GM12878 (cell line): ENCODE measurements at regions not wholly inside any gene's neighbourhood (a gene's known extent, or its start where the extent isn't known, plus 50 kb on each side); places are given as distances from the start of the nearest gene placed in this dataset.

Source experiments
- ATAC-seq: fragments of 200-7000 bp; cut with Tn5 transposase; 3 replicates; pipeline ENCODE4 v1.9.1; 2020; ENCODE audit warnings: mild to moderate bottlenecking, moderate library complexity
- BruUV-seq: library from RNA; stranded (reverse); fragments of 400-500 nt; replicated peaks from 2 replicates; lab custom pipeline; 2021; lab: Mats Ljungman, UMichigan
- CTCF ChIA-PET: fragments of 300-600 bp; sonication (Branson Sonifier 250); formaldehyde crosslinking; extraction: SDS; loops from one replicate; lab custom pipeline; 2021; ENCODE audit warnings: inconsistent platforms; lab: Yijun Ruan, JAX
- POLR2A ChIA-PET: fragments of 350-600 bp; formaldehyde crosslinking; extraction: SDS; loops from one replicate; lab custom pipeline; 2021; ENCODE audit warnings: inconsistent platforms; lab: Charles Lee
- RAD21 ChIA-PET: fragments of 300-600 bp; sonication (Branson Sonifier 250); formaldehyde crosslinking; loops from one replicate; lab custom pipeline; 2023; ENCODE audit warnings: antibody characterized with exemption; ENCODE audit not compliant: unreplicated experiment; lab: Charles Lee
- SMC1A ChIA-PET: fragments of 300-600 bp; sonication (Branson Sonifier 250); formaldehyde crosslinking; loops from one replicate; lab custom pipeline; 2023; ENCODE audit not compliant: unreplicated experiment, uncharacterized antibody; lab: Charles Lee
- DNase-seq: peaks from one replicate; pipeline ENCODE4 v3.0.0-alpha.2; 2011; ENCODE audit warnings: low read depth, low spot score
- FAIRE-seq: peaks from 3 replicates; lab custom pipeline; 2011; peaks lifted over from hg19 to GRCh38; lab: Jason Lieb, UNC
- H2AFZ ChIP-seq: 2 replicates; pipeline ENCODE4 v1.6.0; 2011; ENCODE audit warnings: low read depth, low read length, control low read depth; ENCODE audit not compliant: control insufficient read depth
- H3K27ac ChIP-seq: 2 replicates; pipeline ENCODE4 v1.5.1; 2011; ENCODE audit warnings: control low read depth; ENCODE audit not compliant: control insufficient read depth, insufficient read depth
- H3K27me3 ChIP-seq, 2 experiments: replicated peaks in 1 of 2; 2 replicates each; pipeline versions ENCODE4 v1.6.0 to v1.6.1; 2011; ENCODE audit warnings: low read length in 1 of 2; ENCODE audit not compliant: control insufficient read depth in 2 of 2, insufficient read depth in 2 of 2
- H3K36me3 ChIP-seq, 2 experiments: 2 replicates each; pipeline ENCODE4 v1.5.1; 2011; ENCODE audit warnings: low read length in 1 of 2; ENCODE audit not compliant: control insufficient read depth in 2 of 2, insufficient read depth in 2 of 2
- H3K4me1 ChIP-seq: 2 replicates; pipeline ENCODE4 v1.6.1; 2011; ENCODE audit warnings: mild to moderate bottlenecking, low read length, moderate library complexity, mixed read lengths; ENCODE audit not compliant: control insufficient read depth, insufficient read depth
- H3K4me2 ChIP-seq: 2 replicates; pipeline ENCODE4 v1.6.0; 2011; ENCODE audit warnings: control low read depth; ENCODE audit not compliant: control insufficient read depth, insufficient read depth
- H3K4me3 ChIP-seq: fragments of 200-600 bp; sonication (generic); 2 replicates; pipeline ENCODE4 v1.5.1; 2016
- H3K79me2 ChIP-seq: 2 replicates; pipeline ENCODE4 v1.6.0; 2011; ENCODE audit warnings: low read length; ENCODE audit not compliant: control insufficient read depth, insufficient read depth
- H3K9ac ChIP-seq: 2 replicates; pipeline ENCODE4 v1.8.0; 2011; ENCODE audit warnings: low read length, control low read depth, mixed read lengths; ENCODE audit not compliant: control insufficient read depth, insufficient read depth
- H3K9me3 ChIP-seq: replicated peaks from 3 replicates; pipeline ENCODE4 v1.5.1; 2011; ENCODE audit warnings: mild to moderate bottlenecking, low read length; ENCODE audit not compliant: control insufficient read depth, insufficient read depth
- H4K20me1 ChIP-seq: 2 replicates; pipeline ENCODE4 v1.6.0; 2011; ENCODE audit not compliant: control insufficient read depth, insufficient read depth
- ATF7 ChIP-seq: fragments of 450-650 bp; IDR thresholded peaks from 2 replicates; pipeline ENCODE4 v1.6.1; 2016; ENCODE audit warnings: low read depth, mild to moderate bottlenecking
- E2F8 ChIP-seq: fragments of 450-650 bp; IDR thresholded peaks from 2 replicates; pipeline ENCODE4 v1.6.1; 2018; ENCODE audit warnings: mild to moderate bottlenecking, low read depth, moderate library complexity; ENCODE audit not compliant: partially characterized antibody
- NFIC ChIP-seq: IDR thresholded peaks from 2 replicates; pipeline ENCODE4 v1.6.1; 2012; ENCODE audit warnings: low read depth, mild to moderate bottlenecking, inconsistent platforms, low read length, moderate library complexity
- NFXL1 ChIP-seq: fragments of 450-650 bp; IDR thresholded peaks from 2 replicates; pipeline ENCODE4 v1.6.1; 2017; ENCODE audit warnings: antibody characterized with exemption, mild to moderate bottlenecking, borderline replicate concordance
- RUNX3 ChIP-seq: IDR thresholded peaks from 2 replicates; pipeline ENCODE4 v1.6.1; 2012; ENCODE audit warnings: low read length, inconsistent platforms
- SMAD5 ChIP-seq: IDR thresholded peaks from 2 replicates; pipeline ENCODE4 v1.6.1; 2016; ENCODE audit warnings: antibody characterized with exemption, low read depth
- SMC3 ChIP-seq: IDR thresholded peaks from 2 replicates; pipeline ENCODE4 v1.6.1; 2011; ENCODE audit warnings: low read length, improper control_type of control experiment, borderline replicate concordance
- SPI1 ChIP-seq: IDR thresholded peaks from 2 replicates; pipeline ENCODE4 v1.6.1; 2011; ENCODE audit warnings: low read depth, mild to moderate bottlenecking, low read length, moderate library complexity, borderline replicate concordance; ENCODE audit not compliant: insufficient read depth
- YY1 ChIP-seq: IDR thresholded peaks from 2 replicates; pipeline ENCODE4 v1.6.1; 2011; ENCODE audit warnings: low read depth, mild to moderate bottlenecking, low read length
- ZBED1 ChIP-seq: IDR thresholded peaks from 2 replicates; pipeline ENCODE4 v1.6.1; 2016; ENCODE audit warnings: borderline replicate concordance
- ZNF207 ChIP-seq: fragments of 450-650 bp; IDR thresholded peaks from 2 replicates; pipeline ENCODE4 v1.6.1; 2014; ENCODE audit warnings: antibody characterized with exemption, mild to moderate bottlenecking, borderline replicate concordance
- in situ Hi-C: fragments of 300-500 bp; cut with MboI; formaldehyde crosslinking; loops from 9 replicates; pipeline ENCODE4 v1.14.3; 2018; ENCODE audit warnings: mixed read lengths
- intact Hi-C: fragments of 100-400 bp; cut with micrococcal nuclease; formaldehyde crosslinking; loops from one replicate; pipeline ENCODE4 v1.14.2; 2022; ENCODE audit not compliant: unreplicated experiment

- Histone ChIP-seq H3K36me3 (no peaks in the 10 kb centered on the region), H3K9me3 (no peaks in the 10 kb centered on the region), H3K27me3 (no peaks in the 10 kb centered on the region), H3K79me2 (no peaks in the 10 kb centered on the region), H2AFZ (no peak overlapping the region), H3K27ac (no peak overlapping the region), H3K4me1 (no peaks in the 10 kb centered on the region), H3K9ac (no peak overlapping the region), H3K4me3 (no peak overlapping the region)
- DNase-seq (no peak), ATAC-seq (no peak), FAIRE-seq (no peak)
- ChIA-PET POLR2A (no interaction called here), SMC1A (no interaction called here), RAD21 (no interaction called here)
- intact Hi-C loops = no loop called here
- in situ Hi-C loops = no loop called here
- BruUV-seq = no TSS peak
- TF ChIP-seq SMC3 (no peak), ZBED1 (no peak), NFXL1 (no peak), RUNX3 (no peak), ATF7 (no peak), E2F8 (no peak), SMAD5 (no peak), SPI1 (no peak), NFIC (no peak), YY1 (no peak), ZNF207 (no peak)
- TF ChIP-seq, all 136 proteins: peak for 0
- Histone ChIP-seq H3K4me2 (no peak overlapping the region), H4K20me1 (no peaks in the 10 kb centered on the region)
- CTCF ChIA-PET = interaction anchor here (2.3 kb wide), 1 partner anchor 10 kb away, joined by 13 read pairs; no protein-coding TSS in a partner anchor
Observed at GRCh38 chr10:25865267-25865666, 68.8 kb upstream of the MYO3A start.
